GM21576 (cell line): ENCODE measurements at regions not wholly inside any gene's neighbourhood (a gene's known extent, or its start where the extent isn't known, plus 50 kb on each side); places are given as distances from the start of the nearest gene placed in this dataset.
"Not testable (repeated sequence)": the region's sequence is repeated elsewhere in the genome, so short reads cannot be mapped to it uniquely, and the experiment has no call there.

Source experiments
- ATAC-seq: cut with Tn5 transposase; IDR thresholded peaks from one replicate; pipeline ENCODE4 v1.9.1; 2021; ENCODE audit warnings: mild to moderate bottlenecking, moderate library complexity; ENCODE audit not compliant: unreplicated experiment

- peak; percentile 46 for ATAC-seq
Measured at GRCh38 chr1:146292940-146293936, 64.4 kb upstream of the NOTCH2NLA start.

DNA sequence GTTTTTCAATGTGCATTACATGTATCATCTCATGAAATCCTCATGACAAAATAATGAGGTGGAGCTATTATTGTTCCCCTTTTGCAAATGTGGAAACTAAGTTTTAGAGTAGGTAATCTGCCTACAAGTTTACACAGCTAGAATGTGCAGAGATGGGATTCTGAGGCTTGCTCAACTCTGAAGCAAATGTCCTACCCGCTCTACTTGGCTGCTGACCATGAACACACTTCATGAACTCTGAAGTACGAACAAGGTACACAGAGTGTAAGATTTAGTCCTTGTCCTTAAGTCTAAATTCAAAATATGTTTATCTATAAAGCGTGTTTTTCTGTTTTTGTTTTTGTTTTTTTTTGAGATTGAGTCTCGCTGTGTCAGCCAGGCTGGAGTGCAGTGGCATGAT lies 63.6 kb upstream of the NOTCH2NLA start:
- ATAC-seq, result not testable (repeated sequence)

GRCh38 chr1:146287881-146288280 lies 59.1 kb upstream of the NOTCH2NLA start:
- not testable (repeated sequence) for ATAC-seq

DNA sequence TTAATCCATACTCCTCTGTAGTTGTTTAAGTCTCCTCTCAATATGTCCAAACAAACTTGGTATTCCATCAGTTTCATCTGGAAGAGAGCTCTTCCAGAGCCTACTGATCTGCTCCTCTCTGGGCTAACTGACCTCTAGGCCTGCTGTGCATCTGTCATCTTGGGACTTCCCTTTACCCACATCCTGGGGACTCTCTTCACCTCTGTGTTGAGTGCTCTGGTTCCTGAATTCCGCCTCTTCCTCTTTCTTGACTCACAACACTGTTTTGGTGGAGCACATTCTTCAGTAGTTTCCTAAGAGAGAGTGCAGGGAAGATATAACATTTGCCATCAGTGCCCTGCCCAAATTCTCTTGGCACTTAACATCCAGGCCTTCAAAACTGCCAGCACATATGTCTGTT lies 55.9 kb upstream of the NOTCH2NLA start:
- ATAC-seq, result not testable (repeated sequence)

GRCh38 chr1:146283527-146283880 lies 54.7 kb upstream of the NOTCH2NLA start:
- peak; percentile 46 for ATAC-seq

GRCh38 chr1:146282807-146283526 lies 54.1 kb upstream of the NOTCH2NLA start:
- peak; percentile 62 for ATAC-seq

DNA sequence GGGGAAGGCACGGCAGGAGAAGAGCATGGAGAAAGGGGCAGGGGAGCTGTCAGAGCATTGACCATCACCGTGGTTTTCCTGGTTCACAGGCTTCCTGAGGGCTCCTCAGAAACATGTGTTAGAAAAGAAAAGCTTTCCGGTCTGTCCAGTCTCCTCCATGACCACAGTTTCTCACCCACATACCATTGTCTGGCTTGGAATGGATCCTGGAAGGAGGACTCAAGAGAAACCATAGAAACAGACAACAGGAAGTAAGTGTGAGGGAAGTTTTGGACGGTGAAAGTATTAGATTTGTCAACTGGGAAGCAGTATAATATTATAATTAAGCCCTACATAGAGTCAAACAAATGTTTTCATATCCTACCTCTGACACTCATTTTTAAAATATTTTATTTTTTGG lies 52.7 kb upstream of the NOTCH2NLA start:
- not testable (repeated sequence) for ATAC-seq

DNA sequence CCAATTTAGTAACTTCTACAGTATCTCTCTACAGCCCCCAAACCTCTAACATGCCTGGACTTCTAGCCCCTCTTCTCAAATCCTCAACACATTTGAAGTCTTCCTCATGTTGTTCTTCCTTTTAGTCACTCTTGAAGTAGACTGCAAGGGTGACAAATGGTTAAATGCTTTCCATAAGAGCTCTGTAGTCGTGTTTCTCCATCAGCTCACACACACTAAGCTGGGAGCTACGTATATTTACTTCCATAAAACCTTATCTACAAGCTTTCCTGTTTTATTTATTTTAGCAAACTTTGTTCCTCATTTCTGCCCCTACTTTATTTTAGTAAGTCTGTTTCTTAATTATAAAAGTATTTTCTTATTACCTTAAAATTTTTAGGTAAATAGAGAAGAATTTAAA lies 49.9 kb upstream of the NOTCH2NLA start:
- ATAC-seq, result peak; percentile 3
